Effector memory CD8-positive, alpha-beta T cell (primary cell): ENCODE measurements at regions not wholly inside any gene's neighbourhood (a gene's known extent, or its start where the extent isn't known, plus 50 kb on each side); places are given as distances from the start of the nearest gene placed in this dataset.

Experiments
- ATAC-seq: fragments of 150-1000 bp; cut with Tn5 transposase; replicated peaks from 2 replicates; pipeline ENCODE4 v1.10.0; 2021; ENCODE audit warnings: mild to moderate bottlenecking, moderate library complexity
- DNase-seq, 3 experiments: peaks; one replicate each; pipeline ENCODE4 v3.0.0; 2021
- H3K27ac Mint-ChIP-seq, 2 donors: one replicate each; pipeline ENCODE4 v1.8.0; 2022; ENCODE audit warnings: mild to moderate bottlenecking in 2 of 2, mixed read lengths in 2 of 2, moderate library complexity in 2 of 2
- H3K27me3 Mint-ChIP-seq, 2 donors: one replicate each; pipeline ENCODE4 v1.8.0; 2022; ENCODE audit warnings: mixed read lengths in 2 of 2
- H3K36me3 Mint-ChIP-seq: one replicate; pipeline ENCODE4 v1.8.0; 2022; ENCODE audit warnings: mild to moderate bottlenecking, moderate library complexity, mixed read lengths; ENCODE audit not compliant: insufficient read depth
- H3K4me1 Mint-ChIP-seq, 2 donors: one replicate each; pipeline ENCODE4 v1.8.0; 2022; ENCODE audit warnings: low read depth in 2 of 2, mixed read lengths in 2 of 2
- H3K4me3 Mint-ChIP-seq, 2 donors: one replicate each; pipeline ENCODE4 v1.8.0; 2022; ENCODE audit warnings: mild to moderate bottlenecking in 2 of 2, mixed read lengths in 2 of 2, moderate library complexity in 2 of 2
- H3K9me3 Mint-ChIP-seq, 2 donors: one replicate each; pipeline ENCODE4 v1.8.0; 2022; ENCODE audit warnings: mixed read lengths in 2 of 2

DNA sequence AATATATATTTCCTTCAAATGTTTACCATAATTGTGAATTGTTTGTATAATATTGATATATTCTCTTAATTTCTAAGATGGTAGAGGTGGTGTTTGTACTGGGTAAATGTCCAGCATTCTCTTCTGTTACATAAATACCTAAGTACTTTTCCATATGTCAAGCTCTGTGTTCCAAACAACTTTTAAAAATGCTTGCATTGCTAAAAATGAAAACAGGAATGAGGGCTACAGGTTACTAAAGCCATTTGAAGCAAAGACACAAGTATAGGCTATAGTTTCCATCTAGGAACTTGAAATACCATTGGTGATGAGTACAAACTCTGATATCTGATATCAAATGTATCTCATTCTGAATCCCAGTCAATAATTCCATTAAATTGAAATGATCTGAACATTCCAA is 233.6 kb upstream of the SORCS1 start:
- no peak for ATAC-seq
- no peak overlapping the region for H3K27ac Mint-ChIP-seq
- no peaks in the 10 kb centered on the region for H3K27me3 Mint-ChIP-seq
- DNase-seq, result no peak
- H3K4me1 Mint-ChIP-seq, result no peaks in the 10 kb centered on the region
- H3K36me3 Mint-ChIP-seq, result no peaks in the 10 kb centered on the region
- no peak overlapping the region for H3K4me3 Mint-ChIP-seq
- H3K9me3 Mint-ChIP-seq, result peaks cover 3 to 14% of the 10 kb centered on the region in 2 donors

DNA sequence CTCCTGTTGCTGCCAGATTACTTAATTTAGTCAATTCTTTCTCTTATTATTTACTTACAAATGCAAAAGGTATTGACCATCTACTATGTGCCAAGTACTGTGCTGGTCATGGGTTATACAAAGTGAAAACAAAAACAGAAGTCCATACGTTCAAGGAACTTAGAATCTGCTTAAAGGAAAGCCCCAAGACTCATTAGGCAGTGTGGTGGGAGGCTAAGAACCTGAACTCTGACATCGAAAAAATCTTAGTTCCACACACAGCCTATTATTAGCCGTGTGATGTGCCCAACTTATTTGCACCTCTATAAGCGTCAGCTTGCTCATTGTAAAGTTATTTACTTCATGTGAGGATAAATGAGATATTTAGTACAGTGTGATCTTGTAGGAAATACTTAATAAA is 227.4 kb upstream of the SORCS1 start:
- Mint-ChIP-seq H3K27ac (no peak overlapping the region), H3K27me3 (no peaks in the 10 kb centered on the region), H3K9me3 (peaks cover 4 to 20% of the 10 kb centered on the region in 2 donors), H3K4me3 (no peak overlapping the region), H3K36me3 (no peaks in the 10 kb centered on the region), H3K4me1 (no peaks in the 10 kb centered on the region)
- DNase-seq, result no peak
- ATAC-seq, result no peak

DNA sequence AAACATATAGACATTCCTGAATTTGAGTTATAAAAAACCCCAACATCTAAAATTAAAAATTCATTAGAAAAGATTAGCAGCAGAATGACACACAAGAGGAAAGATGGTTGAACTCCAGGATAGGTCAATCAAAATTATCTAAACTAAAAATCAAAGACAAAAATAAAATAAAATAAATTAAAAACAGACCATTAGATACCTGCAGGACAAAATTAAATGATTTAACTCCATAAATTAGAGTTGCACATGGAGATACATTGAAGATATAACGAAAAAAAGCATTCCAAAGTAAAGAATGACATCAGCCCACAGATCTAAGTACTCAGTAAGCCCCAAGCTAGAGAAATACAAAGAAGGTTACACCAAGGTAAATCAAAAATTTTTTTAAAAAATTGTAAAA is 226.1 kb upstream of the SORCS1 start:
- Mint-ChIP-seq H3K36me3 (no peaks in the 10 kb centered on the region), H3K9me3 (peaks cover 2 to 15% of the 10 kb centered on the region in 2 donors), H3K4me1 (no peaks in the 10 kb centered on the region), H3K4me3 (no peak overlapping the region), H3K27ac (no peak overlapping the region), H3K27me3 (no peaks in the 10 kb centered on the region)
- DNase-seq, result no peak
- no peak for ATAC-seq

DNA sequence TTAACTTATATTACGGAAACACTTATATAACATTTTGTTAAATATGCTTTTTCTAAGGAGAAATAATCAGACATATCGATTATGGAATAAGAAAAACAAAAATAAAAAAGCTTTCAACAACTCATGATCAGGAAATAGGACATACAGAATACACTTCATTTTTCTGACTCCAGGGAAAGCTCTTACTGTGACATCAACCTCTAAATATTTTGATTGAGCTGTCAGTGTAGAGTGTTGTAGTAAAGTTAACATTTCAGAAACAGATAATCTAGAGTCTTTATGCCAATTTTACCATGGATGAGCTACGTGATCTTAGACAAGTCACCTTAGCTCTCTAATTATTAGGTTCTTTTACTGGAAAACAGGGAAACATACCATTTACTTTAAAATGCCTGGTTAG is 218.9 kb upstream of the SORCS1 start:
- Mint-ChIP-seq H3K9me3 (peaks cover 3 to 29% of the 10 kb centered on the region in 2 donors), H3K27me3 (no peaks in the 10 kb centered on the region), H3K4me1 (no peaks in the 10 kb centered on the region), H3K27ac (no peak overlapping the region), H3K36me3 (peaks cover 2% of the 10 kb centered on the region), H3K4me3 (no peak overlapping the region)
- ATAC-seq (no peak), DNase-seq (no peak)

DNA sequence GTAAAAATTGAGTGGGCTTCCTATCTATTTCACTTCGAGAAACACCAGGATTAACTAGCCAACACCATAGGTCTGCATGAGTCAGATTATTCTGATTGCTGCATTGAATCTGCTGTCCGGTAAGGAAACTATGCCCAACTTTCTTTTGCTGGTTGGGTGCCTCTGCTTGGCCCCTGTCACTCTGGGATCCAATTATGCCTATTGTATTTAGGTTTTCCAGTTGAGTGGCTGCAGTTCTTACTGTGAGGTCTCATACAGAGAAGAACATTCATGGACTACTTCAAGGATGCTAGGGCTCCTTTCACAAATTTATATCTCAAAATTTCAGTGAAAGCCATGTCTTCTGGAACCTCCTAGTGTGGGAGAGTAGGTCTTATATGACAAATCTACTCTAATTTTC is 215.1 kb upstream of the SORCS1 start:
- ATAC-seq (no peak), DNase-seq (no peak)
- Mint-ChIP-seq H3K27me3 (no peaks in the 10 kb centered on the region), H3K4me3 (no peak overlapping the region), H3K4me1 (no peaks in the 10 kb centered on the region), H3K27ac (no peak overlapping the region), H3K9me3 (peaks cover 5 to 8% of the 10 kb centered on the region in 2 donors), H3K36me3 (peaks cover 2% of the 10 kb centered on the region)

DNA sequence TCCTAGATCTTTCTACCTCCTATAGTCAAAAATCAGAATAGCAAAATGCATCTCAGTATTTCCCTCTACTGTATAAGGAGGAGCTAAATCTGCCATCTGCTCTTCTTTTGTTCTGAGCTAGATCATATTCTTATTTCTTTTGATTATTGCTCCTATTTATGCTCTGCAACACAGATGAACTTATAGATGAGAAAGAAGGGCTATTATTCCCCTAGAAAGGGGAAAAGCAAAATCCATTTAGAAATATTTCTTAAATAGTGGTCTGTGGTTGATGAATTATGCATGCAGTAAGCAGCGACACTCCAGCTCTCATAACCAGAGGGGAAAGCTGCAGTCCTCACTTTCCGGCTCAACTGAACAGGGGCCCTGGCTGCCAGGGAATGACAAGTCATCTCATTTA is 207.3 kb upstream of the SORCS1 start:
- Mint-ChIP-seq H3K36me3 (no peaks in the 10 kb centered on the region), H3K9me3 (peaks cover 0 to 8% of the 10 kb centered on the region in 2 donors), H3K4me3 (no peak overlapping the region), H3K27me3 (no peaks in the 10 kb centered on the region), H3K4me1 (no peaks in the 10 kb centered on the region), H3K27ac (no peak overlapping the region)
- no peak for ATAC-seq
- DNase-seq, result no peak

DNA sequence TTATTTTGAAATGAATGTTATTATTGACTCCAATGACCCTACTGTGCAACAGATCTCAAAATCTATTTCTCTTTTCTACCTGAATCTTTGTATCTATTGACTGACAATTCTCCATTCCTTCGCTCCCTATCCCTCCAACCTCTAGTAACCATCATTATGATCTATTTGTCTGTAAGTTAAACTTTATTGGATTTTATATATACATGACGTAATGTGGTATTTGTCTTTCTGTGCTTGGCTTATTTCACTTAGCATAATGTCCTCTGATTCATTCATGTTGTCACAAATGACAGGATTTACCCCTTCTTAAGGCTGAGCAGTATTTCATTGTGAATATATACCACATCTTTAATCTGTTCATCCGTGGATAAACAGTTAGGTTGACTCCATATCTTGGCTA is 200.4 kb upstream of the SORCS1 start:
- Mint-ChIP-seq H3K27ac (no peak overlapping the region), H3K9me3 (peaks cover 5 to 6% of the 10 kb centered on the region in 2 donors), H3K4me3 (no peak overlapping the region), H3K36me3 (no peaks in the 10 kb centered on the region), H3K4me1 (no peaks in the 10 kb centered on the region), H3K27me3 (no peaks in the 10 kb centered on the region)
- DNase-seq, result no peak
- ATAC-seq, result no peak

DNA sequence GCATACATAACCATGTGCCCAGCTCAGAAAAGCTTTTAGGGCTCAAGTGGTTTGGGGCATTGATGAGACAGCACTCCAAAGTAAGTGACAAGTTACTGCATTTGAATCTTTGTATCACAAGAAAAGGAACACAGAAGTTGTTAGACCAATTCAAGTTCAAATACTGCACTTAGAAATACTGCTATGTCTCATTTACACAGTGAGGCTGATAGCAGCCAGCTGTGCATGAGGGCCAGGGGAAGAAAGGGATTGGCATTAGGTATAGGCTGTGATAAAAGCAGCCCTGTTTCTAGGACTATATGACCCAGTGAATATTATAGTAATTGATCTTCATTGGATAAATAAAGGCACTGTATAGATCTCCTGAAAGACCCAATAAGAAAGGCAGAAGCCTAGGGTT is 197.8 kb upstream of the SORCS1 start:
- Mint-ChIP-seq H3K4me3 (no peak overlapping the region), H3K27me3 (no peaks in the 10 kb centered on the region), H3K36me3 (no peaks in the 10 kb centered on the region), H3K27ac (no peak overlapping the region), H3K4me1 (no peaks in the 10 kb centered on the region), H3K9me3 (peaks cover 3 to 6% of the 10 kb centered on the region in 2 donors)
- DNase-seq (no peak), ATAC-seq (no peak)

DNA sequence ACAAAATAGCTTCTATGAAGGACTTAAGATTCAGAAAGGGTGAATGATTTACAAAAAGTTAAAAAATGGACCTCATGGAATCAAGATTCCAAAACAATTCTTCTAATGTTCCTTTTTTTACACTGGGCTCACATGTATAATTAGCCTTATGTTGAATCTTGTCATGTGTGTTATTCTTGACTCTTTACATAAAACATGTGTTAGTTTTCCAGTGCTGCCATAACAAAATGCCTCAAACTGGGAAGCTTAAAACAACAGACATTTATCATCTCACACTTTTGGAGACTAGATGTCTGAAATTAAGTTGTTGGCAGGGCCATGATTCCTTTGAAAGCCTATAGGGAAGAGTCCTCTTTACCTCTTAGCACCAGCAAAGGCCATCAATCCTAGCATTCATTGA is 192.5 kb upstream of the SORCS1 start:
- Mint-ChIP-seq H3K9me3 (peaks cover 1 to 17% of the 10 kb centered on the region in 2 donors), H3K4me3 (no peak overlapping the region), H3K27me3 (no peaks in the 10 kb centered on the region), H3K36me3 (no peaks in the 10 kb centered on the region), H3K27ac (no peak overlapping the region), H3K4me1 (no peaks in the 10 kb centered on the region)
- no peak for DNase-seq
- no peak for ATAC-seq

DNA sequence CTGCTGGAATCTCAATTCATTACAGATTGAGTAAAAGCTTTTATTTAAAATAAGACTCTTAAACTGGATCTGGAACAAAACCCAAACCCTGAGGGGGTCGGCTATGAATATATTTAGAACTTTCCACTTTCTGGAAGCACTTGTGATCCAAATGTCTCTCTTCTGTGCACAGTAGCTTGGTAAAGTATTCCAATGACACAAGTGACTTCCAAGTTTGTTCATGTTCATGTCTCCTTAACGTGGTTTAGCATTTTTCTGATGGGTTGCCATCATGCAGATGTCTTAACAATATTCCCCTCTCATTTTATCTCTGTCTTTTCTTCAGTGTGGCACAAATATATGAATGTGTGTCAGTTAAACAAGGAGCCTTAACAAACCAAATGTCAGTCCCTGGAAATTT is 191.9 kb upstream of the SORCS1 start:
- H3K4me3 Mint-ChIP-seq, result no peak overlapping the region
- H3K27ac Mint-ChIP-seq, result no peak overlapping the region
- ATAC-seq, result no peak
- no peaks in the 10 kb centered on the region for H3K27me3 Mint-ChIP-seq
- DNase-seq, result no peak
- no peaks in the 10 kb centered on the region for H3K4me1 Mint-ChIP-seq
- H3K9me3 Mint-ChIP-seq, result peaks cover 1 to 14% of the 10 kb centered on the region in 2 donors
- H3K36me3 Mint-ChIP-seq, result no peaks in the 10 kb centered on the region

DNA sequence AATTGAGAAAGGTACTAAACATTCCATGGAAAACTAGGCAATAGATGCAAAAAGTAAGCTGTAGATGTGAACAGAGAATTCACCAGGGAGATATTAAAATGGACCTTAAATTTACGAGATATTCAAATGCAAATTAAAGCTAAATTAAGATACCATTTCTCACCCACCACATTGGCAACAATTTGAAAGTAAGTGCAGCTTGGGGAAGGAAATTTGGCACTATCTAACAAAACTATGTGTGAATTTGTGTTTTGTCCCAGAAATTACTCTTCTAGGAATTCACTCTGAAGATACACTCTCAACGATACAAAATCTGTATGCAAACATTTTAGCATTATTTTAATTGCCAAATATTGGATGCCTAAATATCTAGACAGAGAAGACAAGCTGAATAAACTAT is 178.2 kb upstream of the SORCS1 start:
- no peak for ATAC-seq

DNA sequence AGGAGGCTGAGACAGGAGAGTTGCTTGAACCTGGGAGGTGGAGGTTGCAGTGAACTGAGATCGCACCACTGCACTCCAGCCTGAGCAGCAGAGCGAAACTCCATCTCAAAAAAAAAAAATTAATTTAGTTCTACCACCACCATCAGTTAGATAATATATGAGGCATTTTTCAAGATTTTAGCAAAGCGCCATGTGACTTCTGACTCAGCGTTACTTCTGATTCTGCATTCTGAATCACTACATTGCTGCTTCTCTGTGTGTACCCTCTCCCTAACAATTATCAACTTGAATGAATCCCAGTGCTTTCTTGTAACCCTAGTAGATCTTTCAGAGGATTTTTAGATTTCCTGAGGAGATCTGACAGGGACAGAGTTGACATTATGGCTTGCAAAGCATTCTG is 176.8 kb upstream of the SORCS1 start:
- no peak for ATAC-seq
- Mint-ChIP-seq H3K4me1 (no peaks in the 10 kb centered on the region), H3K36me3 (no peaks in the 10 kb centered on the region), H3K27ac (no peak overlapping the region), H3K4me3 (no peak overlapping the region), H3K9me3 (peaks cover 5 to 7% of the 10 kb centered on the region in 2 donors), H3K27me3 (no peaks in the 10 kb centered on the region)
- no peak for DNase-seq

More for the DNA sequence above, 178.2 kb upstream of the SORCS1 start:
- Mint-ChIP-seq H3K9me3 (peaks cover 5 to 7% of the 10 kb centered on the region in 2 donors), H3K36me3 (no peaks in the 10 kb centered on the region), H3K4me1 (no peaks in the 10 kb centered on the region), H3K27ac (no peak overlapping the region), H3K4me3 (no peak overlapping the region), H3K27me3 (no peaks in the 10 kb centered on the region)
- DNase-seq, result no peak

DNA sequence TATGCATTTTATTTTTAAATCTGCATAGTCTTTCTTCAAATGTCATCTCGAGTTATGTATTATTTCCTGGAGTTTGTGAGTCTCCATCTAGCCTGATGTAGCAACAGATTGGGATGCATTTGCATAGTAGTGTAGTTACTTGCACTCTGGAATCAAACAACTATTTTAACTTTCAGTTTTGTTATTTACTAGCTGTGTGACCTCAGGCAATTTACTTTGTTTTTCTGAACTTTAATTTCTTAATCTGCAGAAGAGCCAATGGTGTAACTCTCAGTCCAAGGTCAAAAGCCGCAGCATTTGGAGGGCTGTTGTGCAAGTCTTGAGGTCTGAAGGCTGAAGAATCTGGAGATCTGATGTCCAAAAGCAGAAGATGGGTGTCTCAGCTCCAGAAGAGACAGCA is 175.8 kb upstream of the SORCS1 start:
- ATAC-seq, result no peak
- Mint-ChIP-seq H3K27ac (no peak overlapping the region), H3K27me3 (no peaks in the 10 kb centered on the region), H3K4me3 (no peak overlapping the region), H3K9me3 (peaks cover 7 to 9% of the 10 kb centered on the region in 2 donors), H3K4me1 (no peaks in the 10 kb centered on the region), H3K36me3 (no peaks in the 10 kb centered on the region)
- DNase-seq, result no peak

DNA sequence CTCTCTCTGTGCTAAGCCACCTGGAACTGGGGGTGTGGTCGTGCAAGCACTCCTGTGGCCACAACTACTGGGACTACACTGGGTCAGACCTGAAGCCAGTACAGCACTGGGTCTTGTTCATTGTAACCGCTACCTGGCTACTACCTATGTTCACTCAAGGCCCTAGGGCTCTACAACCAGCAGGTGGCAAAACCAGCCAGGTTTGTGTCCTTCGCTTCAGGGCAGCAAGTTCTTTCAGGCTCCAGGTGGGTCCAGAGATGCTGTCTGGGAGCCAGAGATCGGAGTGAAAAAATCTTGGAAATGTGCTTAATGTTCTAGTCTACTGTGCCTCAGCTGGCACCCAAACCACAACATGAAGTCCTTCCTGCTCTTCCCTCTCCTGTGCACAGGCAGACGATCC is 171.6 kb upstream of the SORCS1 start:
- no peaks in the 10 kb centered on the region for H3K36me3 Mint-ChIP-seq
- H3K27ac Mint-ChIP-seq, result no peak overlapping the region
- H3K9me3 Mint-ChIP-seq, result peaks cover 9 to 14% of the 10 kb centered on the region in 2 donors

DNA sequence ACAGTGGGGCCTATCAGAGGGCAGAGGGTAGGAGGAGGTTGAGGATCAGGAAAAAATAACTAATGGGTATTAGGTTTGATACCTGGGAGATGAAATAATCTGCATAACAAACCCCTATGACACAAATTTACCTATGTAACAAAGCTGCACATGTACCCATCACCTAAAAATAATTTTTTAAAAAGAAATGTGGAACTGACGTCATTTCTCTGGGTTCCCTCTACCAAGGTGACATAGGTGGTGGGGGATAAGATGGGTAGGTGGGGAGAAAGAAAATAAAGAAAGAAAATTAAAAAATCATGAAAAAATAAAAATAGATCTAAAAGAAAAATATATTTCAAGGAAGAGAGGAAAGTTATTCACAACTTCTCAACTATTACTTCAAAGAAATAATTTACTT is 153.1 kb upstream of the SORCS1 start:
- Mint-ChIP-seq H3K27ac (no peak overlapping the region), H3K9me3 (peaks cover 0 to 5% of the 10 kb centered on the region in 2 donors), H3K36me3 (no peaks in the 10 kb centered on the region), H3K4me3 (no peak overlapping the region), H3K27me3 (no peaks in the 10 kb centered on the region), H3K4me1 (no peaks in the 10 kb centered on the region)
- no peak for DNase-seq
- no peak for ATAC-seq

More for the DNA sequence above, 171.6 kb upstream of the SORCS1 start:
- ATAC-seq (no peak), DNase-seq (no peak)
- Mint-ChIP-seq H3K4me3 (no peak overlapping the region), H3K4me1 (no peaks in the 10 kb centered on the region), H3K27me3 (no peaks in the 10 kb centered on the region)
